Ureter (tissue), 1 donor: ENCODE measurements at regions not wholly inside any gene's neighbourhood (a gene's known extent, or its start where the extent isn't known, plus 50 kb on each side); places are given as distances from the start of the nearest gene placed in this dataset.

Experiments
- DNase-seq: peaks from one replicate; pipeline ENCODE4 v3.0.0-alpha.2; 2020; ENCODE audit warnings: low spot score
- donor health status: DM: yes; HTN: yes; CAD: no.

DNA sequence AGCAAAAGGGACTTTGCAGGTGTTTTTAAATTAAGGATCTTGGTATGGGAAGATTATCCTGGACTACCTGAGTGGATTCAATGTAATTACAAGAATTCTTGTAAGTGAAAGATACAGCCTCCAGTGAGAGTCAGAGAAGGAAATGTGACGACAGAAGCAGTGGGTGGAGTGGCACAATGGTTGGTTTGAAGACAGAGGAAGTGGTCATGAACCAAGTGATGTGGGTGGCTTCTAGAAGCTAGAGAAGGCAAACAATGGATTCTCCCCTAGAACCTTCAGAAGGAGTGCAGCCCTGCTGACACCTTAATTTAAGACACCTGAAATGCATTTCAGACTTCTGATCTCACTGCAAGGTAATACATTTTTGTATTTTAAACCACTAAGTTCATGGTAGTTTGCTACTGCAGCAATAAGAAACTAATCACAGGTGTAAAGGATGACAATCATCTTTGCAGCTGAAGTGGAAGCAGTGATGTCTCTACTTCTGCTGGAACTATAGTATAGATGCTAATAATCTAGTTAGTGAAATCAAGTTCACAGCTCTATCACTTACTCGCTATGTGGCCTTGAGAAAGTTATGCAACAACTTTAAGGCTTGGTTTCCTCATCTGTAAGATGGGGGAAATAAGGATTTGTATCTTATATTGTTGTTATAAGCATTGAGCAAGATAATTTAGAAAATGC, 403.4 kb upstream of the SUCLG2 start:
- no peak for DNase-seq

DNA sequence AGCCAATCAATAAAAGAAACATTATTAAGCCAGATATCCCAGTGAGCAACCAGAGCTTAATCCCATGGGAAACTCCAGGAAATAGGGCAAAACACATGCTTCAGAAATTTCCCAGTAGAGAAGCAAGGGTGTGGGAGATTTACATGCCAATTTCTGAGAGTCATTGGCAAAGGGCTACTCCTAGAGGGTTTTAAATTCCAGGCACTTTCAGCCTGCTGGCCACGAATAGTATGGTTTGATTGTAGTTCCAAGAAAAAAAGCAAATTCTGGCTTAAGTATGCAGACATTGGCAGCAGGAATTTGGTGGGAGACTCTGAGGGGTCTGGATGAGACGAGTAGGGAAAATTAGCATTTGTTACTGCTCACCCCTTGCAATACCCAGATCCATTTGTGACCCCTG, 402.1 kb upstream of the SUCLG2 start:
- DNase-seq = no peak

DNA sequence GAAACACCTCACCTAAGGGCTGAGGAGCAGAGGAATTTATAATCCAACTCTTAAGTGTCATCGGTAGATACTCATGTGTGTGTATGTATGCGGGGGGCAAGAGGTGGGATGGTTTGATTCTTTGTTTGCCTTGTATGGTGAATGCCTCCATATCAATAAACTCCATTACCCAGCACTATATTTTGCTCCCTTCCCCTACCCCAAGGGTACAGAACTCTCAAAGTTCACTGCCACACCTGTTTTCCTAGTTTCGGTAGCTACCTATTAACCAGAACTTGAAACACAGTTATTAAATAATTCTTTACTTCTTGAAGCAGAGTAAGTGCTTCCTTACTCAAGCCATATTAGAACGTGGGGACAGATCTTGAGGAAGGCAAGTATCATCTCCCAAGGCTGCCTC, 400.8 kb upstream of the SUCLG2 start:
- DNase-seq = no peak

DNA sequence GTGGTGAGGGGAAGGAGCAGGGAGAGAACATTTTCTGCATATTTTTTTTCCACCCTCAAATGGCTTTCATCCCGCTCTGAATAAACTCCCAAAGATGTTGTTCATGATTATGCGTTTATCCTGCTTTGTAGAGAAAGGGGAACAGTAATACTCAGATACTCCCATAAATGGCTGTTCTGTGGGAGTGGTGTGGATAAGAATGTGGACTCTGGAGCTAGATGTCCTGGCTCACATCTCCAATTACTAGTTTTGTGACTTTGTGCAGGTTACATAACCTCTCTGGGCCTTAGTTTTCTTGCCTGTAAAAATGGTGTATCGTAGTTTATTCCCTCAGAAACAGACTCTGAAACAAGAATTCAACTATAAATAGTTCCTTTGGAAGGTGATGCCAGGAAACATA, 395.4 kb upstream of the SUCLG2 start:
- DNase-seq = no peak

DNA sequence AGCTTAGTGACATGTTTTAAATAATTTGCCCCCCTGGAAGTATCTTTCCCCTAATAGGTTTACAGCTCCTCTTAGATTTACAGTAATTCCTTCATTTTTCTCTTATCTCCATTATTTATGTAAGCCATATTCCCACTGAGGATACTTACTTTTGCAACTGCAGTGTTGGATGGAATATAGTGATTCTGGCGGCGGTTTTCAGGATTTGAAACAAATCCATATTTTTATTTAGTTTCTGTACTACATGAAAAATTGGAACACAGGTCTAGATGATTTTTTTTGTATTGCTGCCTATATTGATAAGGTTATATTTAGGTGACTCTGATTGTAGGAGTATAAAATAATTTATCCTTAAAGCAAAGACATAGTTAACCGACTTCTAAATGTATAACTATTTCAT, 391.6 kb upstream of the SUCLG2 start:
- no peak for DNase-seq

DNA sequence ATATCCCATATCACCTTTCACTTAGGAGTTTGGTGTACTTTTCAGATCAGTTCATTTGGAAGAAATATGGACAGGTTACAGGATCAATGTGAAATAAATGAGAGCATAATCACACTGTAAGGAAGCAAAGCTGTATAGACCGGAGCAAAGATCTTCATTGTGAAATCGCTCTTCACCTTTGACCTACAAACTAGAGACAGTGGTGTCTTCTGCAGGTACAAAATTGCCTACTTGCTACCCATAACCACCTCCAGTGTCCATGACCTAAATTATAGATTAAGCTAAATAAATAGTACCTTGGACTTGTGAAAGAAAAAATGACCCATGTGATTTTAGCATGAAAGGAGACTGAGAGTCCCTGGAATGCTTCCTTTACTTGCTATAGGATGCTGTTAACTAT, 379.5 kb upstream of the SUCLG2 start:
- no peak for DNase-seq

DNA sequence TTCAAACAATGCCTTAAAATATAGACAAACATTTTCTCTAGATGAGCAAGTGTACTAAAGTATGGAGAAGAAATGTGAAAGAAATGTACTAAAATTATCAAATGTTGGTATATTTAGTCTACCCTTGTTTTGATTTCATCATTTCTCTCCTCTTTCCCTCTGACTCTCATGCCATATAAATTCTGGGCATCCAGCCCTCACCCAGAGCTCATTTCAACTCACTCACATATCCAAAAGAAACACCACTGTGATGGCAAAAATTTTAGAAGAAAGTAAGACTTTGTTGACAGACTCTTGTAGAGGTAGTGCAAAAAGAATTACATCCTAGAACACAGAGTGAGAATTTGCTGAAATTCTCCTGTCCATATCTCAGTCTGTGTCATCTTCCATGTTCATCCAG, 377.8 kb upstream of the SUCLG2 start:
- DNase-seq = no peak

DNA sequence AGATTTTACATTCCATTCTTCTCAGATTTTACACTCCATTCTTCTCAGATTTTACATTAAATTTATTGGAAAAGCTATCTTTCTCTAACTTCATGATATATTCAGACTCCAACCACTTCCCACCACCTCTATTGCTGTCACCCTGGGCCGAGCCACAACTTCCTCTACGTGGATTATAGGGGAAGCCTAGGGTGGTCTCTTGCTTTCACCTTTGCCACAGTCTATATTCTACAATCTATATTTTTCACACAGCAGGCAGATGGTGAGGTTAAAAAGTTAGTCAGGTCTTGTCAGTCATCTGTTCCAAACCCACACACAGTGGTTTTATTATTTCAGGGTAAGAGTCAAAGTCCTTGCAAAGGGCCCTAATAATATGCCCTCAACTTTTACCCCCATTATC, 370.8 kb upstream of the SUCLG2 start:
- no peak for DNase-seq

DNA sequence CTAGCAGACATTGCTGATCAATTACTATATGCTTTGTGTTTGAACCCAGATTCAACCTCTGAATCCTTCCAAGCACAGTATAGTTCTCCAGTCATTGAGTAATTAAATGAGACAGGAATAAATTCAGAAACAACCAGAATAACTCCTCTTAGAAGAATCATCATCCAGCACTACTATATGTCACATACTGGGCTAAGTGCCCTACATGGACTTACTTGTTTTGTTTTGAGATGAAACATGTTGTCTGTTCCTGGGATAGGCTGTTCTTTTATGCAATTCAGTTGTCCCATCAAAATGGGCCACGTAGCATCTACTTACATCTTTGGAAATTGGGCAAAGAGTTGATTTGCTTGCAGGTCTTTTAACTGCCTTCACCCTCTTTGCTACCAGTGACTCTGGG, 365.5 kb upstream of the SUCLG2 start:
- DNase-seq = no peak

DNA sequence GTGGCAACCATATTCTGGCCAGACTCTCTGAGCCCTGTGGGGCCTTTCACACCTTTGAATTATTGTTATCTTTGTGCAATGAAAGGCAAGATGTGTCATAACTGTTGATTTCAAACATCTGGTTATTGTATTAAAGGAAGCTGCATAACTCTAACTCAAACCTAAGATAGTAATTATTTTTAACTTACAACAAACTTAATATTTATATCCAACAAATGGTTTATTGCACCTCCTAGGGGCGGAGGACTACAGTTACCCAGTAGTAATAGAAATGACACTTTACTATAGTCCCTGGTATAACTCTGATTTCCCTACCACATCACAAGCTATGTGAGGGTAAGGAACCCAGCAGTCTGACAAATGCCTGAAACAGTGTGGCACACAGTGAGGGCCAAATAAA, 363.9 kb upstream of the SUCLG2 start:
- no peak for DNase-seq

DNA sequence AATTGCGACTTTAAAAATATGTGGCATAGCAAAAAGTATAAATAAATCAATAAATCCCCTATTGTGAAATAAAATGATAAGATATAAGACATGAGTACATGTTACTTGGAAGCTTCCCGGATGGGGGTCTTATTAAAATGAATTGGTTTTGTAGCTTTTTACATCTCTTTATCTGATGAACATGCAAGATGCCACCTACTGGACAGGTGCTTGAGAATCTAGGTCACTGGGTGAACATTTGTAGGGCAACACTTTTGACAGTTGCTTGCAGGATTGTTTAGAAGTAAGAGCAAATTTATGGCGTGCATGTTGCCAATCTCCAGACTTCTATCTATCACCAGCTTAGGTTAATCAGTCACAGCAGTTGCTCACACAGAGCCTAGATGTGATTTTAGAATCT, 362.7 kb upstream of the SUCLG2 start:
- DNase-seq = no peak

DNA sequence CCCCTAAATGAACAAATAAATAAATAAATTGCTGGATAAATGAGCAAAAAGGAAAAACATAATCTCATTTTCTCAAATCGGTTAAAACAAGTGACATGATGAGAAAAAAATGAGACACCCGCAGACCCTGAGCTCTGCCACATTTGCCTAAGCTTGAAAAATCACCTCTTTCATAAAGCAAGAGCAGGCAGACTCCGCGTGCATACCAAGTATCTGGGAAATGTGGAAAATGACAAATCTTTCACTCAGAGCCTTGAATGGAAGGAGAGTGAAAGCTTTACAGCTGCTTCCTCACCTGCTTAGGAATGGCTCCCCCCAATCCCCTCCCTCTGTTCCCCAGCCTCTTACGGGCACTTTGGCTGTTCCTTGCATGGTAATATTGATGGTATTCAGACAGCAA, 355.5 kb upstream of the SUCLG2 start:
- no peak for DNase-seq

DNA sequence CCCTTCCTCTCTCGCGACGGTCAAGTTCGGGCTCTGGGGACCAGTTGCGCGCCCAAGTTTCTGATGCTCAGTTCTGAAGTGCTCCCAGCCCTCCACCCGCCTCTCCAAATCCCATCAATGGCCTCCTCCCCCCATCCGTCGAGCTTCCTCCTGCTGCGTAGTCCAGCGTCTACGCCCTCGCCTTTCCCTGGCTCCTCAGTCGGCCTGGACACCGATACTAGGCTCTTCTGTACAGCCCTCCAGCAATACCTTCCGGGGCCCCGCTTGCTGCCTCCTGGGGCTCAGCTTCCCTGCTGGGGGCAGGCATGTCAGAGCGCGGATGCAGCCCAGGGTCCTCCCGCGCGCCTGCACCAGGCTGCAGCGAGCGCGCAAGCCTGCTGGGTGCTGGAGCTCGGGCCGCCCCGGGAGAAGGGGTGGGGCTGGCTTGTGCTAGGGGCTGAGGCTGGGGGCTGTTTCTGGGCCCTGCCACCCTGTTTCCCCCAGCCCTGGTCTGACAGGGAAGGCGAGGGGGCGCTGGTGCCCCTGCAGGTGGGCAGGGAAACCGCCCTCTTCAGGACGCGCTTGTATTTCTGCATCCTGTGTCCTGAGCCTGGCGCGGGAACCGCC, 353.3 kb upstream of the SUCLG2 start:
- DNase-seq = no peak

DNA sequence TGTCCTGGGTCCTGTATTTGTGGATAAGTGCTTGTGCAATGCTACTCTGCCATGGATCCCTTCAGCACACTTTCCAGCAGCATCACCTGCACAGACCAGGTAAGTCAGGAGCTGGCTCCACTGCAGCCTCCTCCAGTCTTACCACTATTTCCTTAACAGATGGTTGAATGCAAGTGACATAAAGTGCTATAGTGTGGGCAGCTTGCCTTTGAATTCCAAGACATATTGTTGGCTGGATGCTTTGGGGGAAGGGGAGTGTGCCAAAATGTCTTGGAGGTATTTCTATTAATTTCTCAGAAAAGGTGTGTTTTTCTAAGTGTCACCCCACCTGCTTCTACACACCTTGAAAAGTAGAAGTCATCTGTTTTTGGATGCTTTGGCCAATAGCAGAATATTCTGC, 352.2 kb upstream of the SUCLG2 start:
- DNase-seq = no peak

DNA sequence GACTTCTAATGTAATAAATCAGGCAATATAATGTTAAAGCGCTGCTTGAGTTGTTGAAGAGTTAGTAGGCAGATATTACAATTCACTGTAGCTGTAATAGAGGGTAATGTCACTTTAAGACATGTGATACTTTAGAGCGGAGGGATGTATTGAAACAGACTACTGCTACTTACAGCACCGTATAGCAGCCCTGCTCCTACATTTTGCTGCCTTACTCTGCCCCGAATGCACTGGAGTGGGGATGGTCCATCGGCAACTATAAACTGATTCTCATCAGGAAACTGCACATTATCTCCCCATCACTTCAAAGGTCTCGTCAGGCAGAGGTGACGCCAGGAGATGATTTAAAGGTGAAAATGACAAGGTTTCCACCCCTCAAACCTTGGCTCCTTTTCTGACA, 349.7 kb upstream of the SUCLG2 start:
- DNase-seq = no peak

DNA sequence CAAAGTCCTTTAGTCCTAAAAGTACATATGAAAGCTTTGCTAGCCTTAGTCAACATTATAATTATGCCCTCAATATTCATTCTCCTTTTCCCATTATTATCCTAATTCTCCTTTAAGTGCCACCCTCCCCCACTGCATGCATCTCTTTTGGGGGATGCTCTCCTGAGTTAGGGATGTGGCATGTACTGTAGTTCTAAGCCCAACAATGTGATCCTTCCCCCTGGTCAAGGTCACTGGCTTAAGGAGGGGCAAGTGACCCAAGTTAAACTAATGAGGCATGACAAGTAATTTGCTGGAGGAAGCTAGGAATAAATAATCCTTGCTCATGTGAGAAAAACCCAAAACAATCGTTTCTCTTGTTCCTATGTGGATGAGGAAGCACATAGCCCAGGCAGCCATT, 343.9 kb upstream of the SUCLG2 start:
- no peak for DNase-seq

DNA sequence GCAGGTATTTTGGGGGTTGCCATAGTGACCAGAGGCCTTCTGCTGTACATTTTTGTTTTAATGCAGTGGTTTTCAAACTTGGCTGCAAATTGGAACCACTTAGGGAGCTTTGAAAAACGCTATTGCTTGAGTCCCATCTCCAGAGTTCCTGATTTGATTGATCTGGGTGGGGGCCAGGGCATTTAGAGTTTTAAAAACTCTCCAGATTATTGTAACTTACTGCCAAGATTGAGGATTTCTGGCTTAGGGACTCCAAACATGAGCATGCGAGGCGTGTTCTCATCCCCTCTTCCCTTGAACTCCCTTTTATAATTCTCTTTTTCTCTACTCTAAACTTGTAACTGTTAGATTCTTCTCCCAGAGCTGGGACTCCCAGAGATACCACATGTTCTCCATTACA, 340.8 kb upstream of the SUCLG2 start:
- DNase-seq = no peak

DNA sequence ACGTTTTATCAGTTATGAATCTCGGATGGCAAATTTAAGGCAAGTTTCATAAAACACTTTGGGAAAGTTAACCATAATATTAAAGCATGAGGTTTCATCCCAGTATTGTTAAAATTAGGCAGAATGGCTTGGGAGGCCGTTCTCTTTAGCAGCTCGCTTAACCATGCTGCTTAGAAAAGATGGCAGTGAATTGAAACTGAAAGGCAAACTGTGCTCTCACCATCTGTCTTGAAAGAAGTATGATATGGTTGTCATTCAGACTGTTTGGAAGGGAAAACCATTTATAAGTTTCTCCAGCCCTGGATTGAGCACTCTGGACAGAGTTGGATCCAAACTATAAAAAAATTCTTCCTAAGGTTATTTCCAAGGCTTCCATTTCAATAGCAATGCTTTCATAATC, 332.3 kb upstream of the SUCLG2 start:
- no peak for DNase-seq

DNA sequence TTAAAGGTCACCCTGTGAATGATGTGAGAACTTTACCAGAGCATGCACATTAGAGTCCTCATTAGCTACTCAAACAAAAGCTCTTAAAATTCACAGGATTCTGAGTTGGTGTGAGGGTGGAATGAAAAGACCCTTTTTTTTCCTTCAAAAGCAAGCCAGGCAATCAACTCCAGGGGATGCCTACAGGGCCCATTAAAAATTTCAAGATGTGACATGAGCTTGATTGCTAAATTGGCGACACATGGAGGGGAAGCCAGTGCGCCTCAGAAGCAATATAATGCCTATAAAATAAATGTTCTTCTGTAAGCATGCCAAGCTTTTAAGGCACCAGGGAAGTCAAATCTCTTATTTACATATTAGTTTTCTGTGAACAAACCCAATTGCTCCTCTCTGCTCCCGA, 328.8 kb upstream of the SUCLG2 start:
- DNase-seq = no peak

DNA sequence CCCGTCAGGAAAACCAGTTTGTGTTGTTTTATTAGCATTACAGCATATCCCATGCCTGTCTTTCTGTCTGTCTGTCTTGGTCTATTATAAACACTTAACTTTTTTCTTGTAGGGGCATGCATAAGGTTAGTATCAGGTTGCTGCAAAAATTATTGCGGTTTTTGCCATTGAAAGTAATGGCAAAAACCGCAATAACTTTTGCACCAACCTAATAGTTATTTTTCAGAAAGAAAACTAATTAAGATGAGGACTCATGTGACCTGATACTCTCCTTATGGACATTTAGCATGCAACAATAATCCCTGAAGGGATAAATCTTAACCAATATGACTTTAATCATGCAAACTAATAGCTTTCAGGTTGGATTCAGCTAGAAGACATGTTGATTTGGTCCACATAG, 326.7 kb upstream of the SUCLG2 start:
- no peak for DNase-seq

DNA sequence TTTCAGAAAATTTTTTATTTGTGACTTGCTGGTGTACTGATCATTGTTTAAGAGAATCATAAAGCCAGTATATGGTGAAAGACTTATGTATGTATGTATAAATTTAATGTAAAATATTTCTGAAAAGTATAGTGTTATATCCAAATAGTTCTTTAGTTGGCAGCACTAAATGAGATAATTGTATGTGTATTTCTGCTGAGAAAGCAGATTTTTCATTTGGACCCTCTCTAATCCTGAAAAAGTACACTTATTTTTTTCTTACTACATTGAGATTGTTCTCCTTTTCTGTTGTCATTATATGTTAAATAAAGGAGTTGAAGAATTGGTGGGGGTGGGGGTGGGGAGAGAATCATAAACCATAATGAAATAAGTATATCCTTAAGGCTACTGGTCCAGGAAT, 324.9 kb upstream of the SUCLG2 start:
- DNase-seq = no peak

DNA sequence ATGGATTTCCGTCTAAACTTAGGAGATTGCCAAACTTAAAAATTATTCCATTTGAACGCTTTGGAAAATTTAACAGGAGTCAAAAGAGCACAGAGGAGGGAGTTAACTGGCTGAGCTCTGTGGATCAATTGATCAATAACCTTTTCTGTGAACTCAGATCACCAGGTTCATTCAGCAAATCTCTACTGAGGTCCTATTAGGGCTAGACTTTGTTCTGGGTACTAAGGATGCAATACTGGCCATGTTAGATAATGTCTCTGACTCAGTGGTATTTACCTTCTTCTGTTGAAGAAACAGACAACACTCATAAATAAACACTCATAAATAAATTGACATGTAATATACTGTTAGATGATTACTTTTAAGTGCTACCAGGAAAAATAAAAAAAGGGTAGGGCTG, 323.4 kb upstream of the SUCLG2 start:
- no peak for DNase-seq

DNA sequence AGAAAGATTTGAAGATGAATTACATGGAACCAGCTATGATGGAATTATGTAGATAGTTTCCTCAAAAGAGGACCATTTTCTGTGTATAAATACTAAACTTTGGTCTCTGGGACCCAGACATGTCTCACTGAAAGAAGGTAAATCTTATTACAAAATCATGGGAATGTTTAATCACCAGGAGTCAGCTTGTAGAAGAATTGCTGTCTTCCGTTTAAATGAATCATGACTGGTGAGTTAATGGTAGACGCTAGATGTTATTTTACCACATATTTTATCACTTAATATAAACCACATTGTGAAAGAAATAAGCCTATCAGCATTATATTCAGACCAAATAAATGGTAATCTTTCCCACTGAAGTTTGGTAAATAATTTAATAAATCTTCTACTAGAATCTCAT, 322.3 kb upstream of the SUCLG2 start:
- no peak for DNase-seq

DNA sequence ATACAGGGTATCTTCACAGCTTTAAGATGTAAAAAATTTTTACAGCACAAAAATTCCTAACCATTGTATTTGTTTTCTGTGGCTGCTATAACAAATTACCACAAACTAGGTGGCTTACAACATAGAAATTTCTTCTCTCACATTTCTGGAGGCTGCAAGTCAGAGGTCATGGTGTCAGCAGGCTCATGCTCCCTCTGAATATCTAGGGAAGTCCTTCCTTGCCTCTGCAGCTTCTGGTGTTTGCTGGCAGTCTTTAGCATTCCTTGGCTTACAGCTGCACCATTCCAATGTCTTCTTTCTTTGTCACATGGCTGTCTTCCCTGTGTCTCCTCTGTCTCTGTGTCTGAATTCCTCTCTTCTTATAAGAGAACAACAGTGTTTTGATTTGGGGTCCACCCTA, 310.2 kb upstream of the SUCLG2 start:
- no peak for DNase-seq
